ENCODE measurements at regions not wholly inside any gene's neighbourhood (a gene's known extent, or its start where the extent isn't known, plus 50 kb on each side); places are given as distances from the start of the nearest gene placed in this dataset.
"Not testable (repeated sequence)": the region's sequence is repeated elsewhere in the genome, so short reads cannot be mapped to it uniquely, and the experiment has no call there.

GRCh38 chr2:145755019-145755837 lies 1235.3 kb upstream of the ZEB2 start:
- no peak for DNase-seq (ENCODE audit: low read depth in 2 of 2, low spot score in 1 of 2)

GRCh38 chr2:145753966-145754365 lies 1234.0 kb upstream of the ZEB2 start:
- no peak for DNase-seq (ENCODE audit: low read depth in 2 of 2, low spot score in 1 of 2)

GRCh38 chr2:145753041-145753608 lies 1233.2 kb upstream of the ZEB2 start:
- DNase-seq (ENCODE audit: low read depth in 2 of 2, low spot score in 1 of 2): no peak

- no peak for DNase-seq (ENCODE audit: low read depth in 2 of 2, low spot score in 1 of 2)
Measured at GRCh38 chr2:145752091-145752806, 1232.3 kb upstream of the ZEB2 start.

- DNase-seq (ENCODE audit: low read depth in 2 of 2, low spot score in 1 of 2): no peak
Measured at GRCh38 chr2:145751629-145752028, 1231.7 kb upstream of the ZEB2 start.

GRCh38 chr2:145751155-145751554 lies 1231.2 kb upstream of the ZEB2 start:
- DNase-seq (ENCODE audit: low read depth in 2 of 2, low spot score in 1 of 2): no peak

GRCh38 chr2:145750612-145751011 lies 1230.7 kb upstream of the ZEB2 start:
- DNase-seq (ENCODE audit: low read depth in 2 of 2, low spot score in 1 of 2): no peak

GRCh38 chr2:145750144-145750543 lies 1230.2 kb upstream of the ZEB2 start:
- no peak for DNase-seq (ENCODE audit: low read depth in 2 of 2, low spot score in 1 of 2)

GRCh38 chr2:145749556-145749955 lies 1229.6 kb upstream of the ZEB2 start:
- DNase-seq (ENCODE audit: low read depth in 2 of 2, low spot score in 1 of 2): no peak

- no peak for DNase-seq (ENCODE audit: low read depth in 2 of 2, low spot score in 1 of 2)
Measured at GRCh38 chr2:145748927-145749326, 1229.0 kb upstream of the ZEB2 start.

GRCh38 chr2:145747715-145748114 lies 1227.8 kb upstream of the ZEB2 start:
- DNase-seq (ENCODE audit: low read depth in 2 of 2, low spot score in 1 of 2): no peak

GRCh38 chr2:145745387-145745721 lies 1225.4 kb upstream of the ZEB2 start:
- DNase-seq (ENCODE audit: low read depth in 2 of 2, low spot score in 1 of 2): not testable (repeated sequence)

- no peak for DNase-seq (ENCODE audit: low read depth in 2 of 2, low spot score in 1 of 2)
Measured at GRCh38 chr2:145744541-145745386, 1224.8 kb upstream of the ZEB2 start.

- no peak for DNase-seq (ENCODE audit: low read depth in 2 of 2, low spot score in 1 of 2)
Measured at GRCh38 chr2:145743011-145743410, 1223.1 kb upstream of the ZEB2 start.

- no peak for DNase-seq (ENCODE audit: low read depth in 2 of 2, low spot score in 1 of 2)
Measured at GRCh38 chr2:145741636-145742035, 1221.7 kb upstream of the ZEB2 start.

GRCh38 chr2:145741181-145741580 lies 1221.3 kb upstream of the ZEB2 start:
- DNase-seq (ENCODE audit: low read depth in 2 of 2, low spot score in 1 of 2): no peak

- DNase-seq (ENCODE audit: low read depth in 2 of 2, low spot score in 1 of 2): no peak
Measured at GRCh38 chr2:145740302-145740701, 1220.4 kb upstream of the ZEB2 start.

GRCh38 chr2:145739681-145740080 lies 1219.8 kb upstream of the ZEB2 start:
- no peak for DNase-seq (ENCODE audit: low read depth in 2 of 2, low spot score in 1 of 2)

GRCh38 chr2:145736871-145737270 lies 1217.0 kb upstream of the ZEB2 start:
- no peak for DNase-seq (ENCODE audit: low read depth in 2 of 2, low spot score in 1 of 2)

- DNase-seq (ENCODE audit: low read depth in 2 of 2, low spot score in 1 of 2): no peak
Measured at GRCh38 chr2:145731467-145731866, 1211.5 kb upstream of the ZEB2 start.

GRCh38 chr2:145729993-145730770 lies 1210.3 kb upstream of the ZEB2 start:
- DNase-seq (ENCODE audit: low read depth in 2 of 2, low spot score in 1 of 2): no peak

Measured in stimulated activated CD8-positive, alpha-beta memory T cell treated with anti-CD3 and anti-CD28 coated beads, Interleukin-4, amount 100 ng/mL, for 1 hour (primary cell).